ENCODE measurements at regions not wholly inside any gene's neighbourhood (a gene's known extent, or its start where the extent isn't known, plus 50 kb on each side); places are given as distances from the start of the nearest gene placed in this dataset.

DNA sequence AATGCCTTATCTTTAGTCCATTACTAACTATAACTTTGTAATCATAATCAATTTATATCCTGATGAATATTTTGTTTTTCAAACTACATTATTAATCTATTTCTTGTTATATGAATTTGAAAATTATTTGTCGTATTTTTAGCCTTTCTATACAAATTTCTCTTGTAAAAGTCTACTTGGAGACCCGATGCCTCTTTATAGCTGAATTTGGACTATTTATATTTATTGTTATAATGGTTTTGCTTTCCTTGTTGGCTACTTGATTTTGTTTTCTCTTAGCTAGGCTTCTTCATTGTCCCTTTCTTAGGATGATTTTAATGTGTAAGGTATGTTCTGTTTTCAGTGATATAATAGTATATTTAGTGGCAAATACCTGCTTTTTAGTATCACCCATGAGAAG lies 89.5 kb upstream of the RFLNA start:
- CTCF ChIA-PET = no interaction called here
- intact Hi-C loops (cut with micrococcal nuclease) = no loop called here
- Mint-ChIP-seq H3K27ac (no peak overlapping the region), H3K36me3 (ENCODE audit: low read depth) (no peaks in the 10 kb centered on the region), H3K4me3 (no peak overlapping the region), H3K9me3 (peaks cover 8% of the 10 kb centered on the region), H3K27me3 (peaks cover 3% of the 10 kb centered on the region), H3K4me1 (ENCODE audit: low read depth) (no peaks in the 10 kb centered on the region)
- POLR2A ChIA-PET = no interaction called here
- TF ChIP-seq, protein P1, sequence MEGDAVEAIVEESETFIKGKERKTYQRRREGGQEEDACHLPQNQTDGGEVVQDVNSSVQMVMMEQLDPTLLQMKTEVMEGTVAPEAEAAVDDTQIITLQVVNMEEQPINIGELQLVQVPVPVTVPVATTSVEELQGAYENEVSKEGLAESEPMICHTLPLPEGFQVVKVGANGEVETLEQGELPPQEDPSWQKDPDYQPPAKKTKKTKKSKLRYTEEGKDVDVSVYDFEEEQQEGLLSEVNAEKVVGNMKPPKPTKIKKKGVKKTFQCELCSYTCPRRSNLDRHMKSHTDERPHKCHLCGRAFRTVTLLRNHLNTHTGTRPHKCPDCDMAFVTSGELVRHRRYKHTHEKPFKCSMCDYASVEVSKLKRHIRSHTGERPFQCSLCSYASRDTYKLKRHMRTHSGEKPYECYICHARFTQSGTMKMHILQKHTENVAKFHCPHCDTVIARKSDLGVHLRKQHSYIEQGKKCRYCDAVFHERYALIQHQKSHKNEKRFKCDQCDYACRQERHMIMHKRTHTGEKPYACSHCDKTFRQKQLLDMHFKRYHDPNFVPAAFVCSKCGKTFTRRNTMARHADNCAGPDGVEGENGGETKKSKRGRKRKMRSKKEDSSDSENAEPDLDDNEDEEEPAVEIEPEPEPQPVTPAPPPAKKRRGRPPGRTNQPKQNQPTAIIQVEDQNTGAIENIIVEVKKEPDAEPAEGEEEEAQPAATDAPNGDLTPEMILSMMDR (IDR thresholded peaks at IDR 0.05) = no peak
- DNase-seq (no peak), ATAC-seq (no peak)

DNA sequence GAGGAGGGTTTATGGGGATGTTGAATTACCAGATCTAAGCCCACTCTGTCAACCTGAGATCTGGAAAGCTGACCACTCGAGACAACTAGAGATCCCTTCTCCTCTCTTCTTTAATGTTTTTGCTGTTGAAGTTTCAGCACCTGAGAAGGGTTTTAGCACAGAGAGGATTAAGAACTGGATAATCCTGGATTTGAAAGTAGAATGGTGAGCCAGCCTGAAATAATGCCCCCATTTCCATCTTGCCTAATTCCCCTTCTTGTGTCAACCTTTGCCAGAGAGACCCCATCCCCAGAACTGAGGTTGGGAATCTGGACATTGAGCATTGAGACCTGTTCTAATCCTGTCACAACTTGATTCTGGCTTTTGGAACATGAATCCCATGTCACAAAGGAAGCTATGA lies 87.8 kb upstream of the RFLNA start:
- intact Hi-C loops (cut with micrococcal nuclease) = no loop called here
- H3K36me3 Mint-ChIP-seq (ENCODE audit: low read depth) = no peaks in the 10 kb centered on the region
- peaks cover 3% of the 10 kb centered on the region for H3K9me3 Mint-ChIP-seq
- POLR2A ChIA-PET = no interaction called here
- H3K27me3 Mint-ChIP-seq = no peaks in the 10 kb centered on the region
- no peaks in the 10 kb centered on the region for H3K4me1 Mint-ChIP-seq (ENCODE audit: low read depth)
- TF ChIP-seq, protein P1 (IDR thresholded peaks at IDR 0.05) = no peak
- no peak for DNase-seq
- CTCF ChIA-PET = no interaction called here
- no peak overlapping the region for H3K4me3 Mint-ChIP-seq
- no peak for ATAC-seq
- no peak overlapping the region for H3K27ac Mint-ChIP-seq

DNA sequence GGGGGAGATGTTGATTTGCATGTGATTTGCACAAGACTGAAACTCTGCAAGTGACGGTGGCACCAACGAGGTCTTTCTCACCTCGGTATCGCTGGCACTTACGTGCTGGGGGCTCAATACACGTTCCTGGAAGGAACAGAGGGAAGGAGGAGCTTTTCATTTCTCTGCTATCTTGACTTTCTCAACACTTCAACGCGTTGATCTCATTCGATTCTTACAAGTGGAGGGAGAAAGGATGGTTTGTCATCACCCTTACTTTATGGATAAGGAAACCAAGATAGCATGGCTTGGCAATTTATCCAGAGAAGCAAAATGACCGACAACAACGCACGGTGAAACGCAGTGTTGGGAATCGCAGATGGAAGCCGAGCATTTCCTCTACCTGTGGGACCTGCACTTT lies 87.3 kb upstream of the RFLNA start:
- no peaks in the 10 kb centered on the region for H3K4me1 Mint-ChIP-seq (ENCODE audit: low read depth)
- intact Hi-C loops (cut with micrococcal nuclease) = no loop called here

DNA sequence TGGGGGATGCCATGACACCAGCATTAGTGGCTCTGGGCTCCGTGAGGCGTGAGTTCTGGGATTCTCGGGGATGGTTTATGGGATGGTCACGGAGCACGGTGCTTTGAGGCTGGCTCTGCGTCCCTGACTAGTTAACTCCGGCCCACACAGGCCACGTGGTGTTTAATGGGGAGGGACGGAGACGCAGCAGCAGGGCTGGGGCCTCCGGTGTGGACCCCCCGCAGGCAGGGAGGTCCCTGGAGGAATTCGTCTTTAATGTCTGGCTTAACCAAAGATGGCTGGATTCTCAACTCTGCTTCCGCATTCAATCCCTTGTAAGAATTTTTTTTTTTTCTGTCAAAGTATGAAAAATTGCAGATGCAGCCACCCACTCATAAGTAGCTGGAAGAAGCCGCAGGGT lies 86.4 kb upstream of the RFLNA start:
- Mint-ChIP-seq H3K36me3 (ENCODE audit: low read depth) (no peaks in the 10 kb centered on the region), H3K27me3 (no peaks in the 10 kb centered on the region), H3K4me3 (no peak overlapping the region), H3K27ac (no peak overlapping the region), H3K9me3 (peaks cover 3% of the 10 kb centered on the region), H3K4me1 (ENCODE audit: low read depth) (no peaks in the 10 kb centered on the region)
- ATAC-seq (no peak), DNase-seq (no peak)
- ChIA-PET CTCF (interaction anchor here (1.1 kb wide), 1 partner anchor 169 kb away, joined by 3 read pairs; no protein-coding TSS in a partner anchor), POLR2A (no interaction called here)
- intact Hi-C loops (cut with micrococcal nuclease) = no loop called here
- TF ChIP-seq, protein P1 (IDR thresholded peaks at IDR 0.05) = no peak

More for the DNA sequence above, 87.3 kb upstream of the RFLNA start:
- DNase-seq (no peak), ATAC-seq (no peak)
- POLR2A ChIA-PET = no interaction called here
- CTCF ChIA-PET = no interaction called here
- no peak overlapping the region for H3K4me3 Mint-ChIP-seq
- TF ChIP-seq, protein P1 (IDR thresholded peaks at IDR 0.05) = no peak
- H3K9me3 Mint-ChIP-seq = peaks cover 3% of the 10 kb centered on the region
- H3K27me3 Mint-ChIP-seq = no peaks in the 10 kb centered on the region
- H3K36me3 Mint-ChIP-seq (ENCODE audit: low read depth) = no peaks in the 10 kb centered on the region
- H3K27ac Mint-ChIP-seq = no peak overlapping the region

DNA sequence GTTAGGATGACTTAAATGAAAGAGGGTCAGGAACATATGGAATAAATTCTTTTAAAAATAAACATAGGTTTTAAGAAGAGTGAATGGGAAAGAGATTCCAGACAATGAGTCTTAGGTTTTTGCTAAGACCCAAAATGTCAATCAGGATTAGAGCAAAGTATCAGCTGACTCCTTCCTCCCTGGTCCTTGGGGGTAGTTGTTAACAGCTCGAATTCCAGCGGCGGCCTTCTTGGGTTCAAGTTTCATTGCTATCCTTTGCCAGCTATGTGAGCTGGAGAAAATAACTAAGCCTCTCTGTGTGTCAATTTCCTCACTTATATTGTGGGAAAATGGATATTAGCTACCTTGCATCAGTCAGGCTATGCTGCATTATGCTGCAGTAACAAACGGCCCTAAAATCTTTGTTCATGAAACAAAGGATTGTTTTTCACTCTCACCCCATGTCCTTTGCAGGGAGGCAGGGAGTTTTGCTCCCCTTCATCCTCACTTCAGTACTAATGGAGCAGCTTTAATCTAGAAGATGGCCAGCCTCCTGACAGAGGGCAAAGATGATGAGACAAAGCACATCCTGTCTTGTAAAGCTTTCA lies 83.8 kb upstream of the RFLNA start:
- ATAC-seq = no peak
- no peaks in the 10 kb centered on the region for H3K4me1 Mint-ChIP-seq (ENCODE audit: low read depth)
- CTCF ChIA-PET = no interaction called here
- intact Hi-C loops (cut with micrococcal nuclease) = no loop called here
- peaks cover 3% of the 10 kb centered on the region for H3K36me3 Mint-ChIP-seq (ENCODE audit: low read depth)
- POLR2A ChIA-PET = no interaction called here
- H3K27ac Mint-ChIP-seq = no peak overlapping the region
- no peak overlapping the region for H3K4me3 Mint-ChIP-seq
- peaks cover 14% of the 10 kb centered on the region for H3K9me3 Mint-ChIP-seq
- DNase-seq = no peak
- TF ChIP-seq, protein P1 (IDR thresholded peaks at IDR 0.05) = no peak
- no peaks in the 10 kb centered on the region for H3K27me3 Mint-ChIP-seq
